ENCODE measurements at regions not wholly inside any gene's neighbourhood (a gene's known extent, or its start where the extent isn't known, plus 50 kb on each side); places are given as distances from the start of the nearest gene placed in this dataset.
"Not testable (repeated sequence)": the region's sequence is repeated elsewhere in the genome, so short reads cannot be mapped to it uniquely, and the experiment has no call there.

GRCh38 chr2:124967325-124967724 lies 942.2 kb downstream of the CNTNAP5 start:
- DNase-seq (ENCODE audit: low read depth in 2 of 2) = no peak

- no peak for DNase-seq (ENCODE audit: low read depth in 2 of 2)
Measured at GRCh38 chr2:124970030-124970429, 944.9 kb downstream of the CNTNAP5 start.

GRCh38 chr2:124973396-124973795 lies 948.3 kb downstream of the CNTNAP5 start:
- no peak for DNase-seq (ENCODE audit: low read depth in 2 of 2)

DNA sequence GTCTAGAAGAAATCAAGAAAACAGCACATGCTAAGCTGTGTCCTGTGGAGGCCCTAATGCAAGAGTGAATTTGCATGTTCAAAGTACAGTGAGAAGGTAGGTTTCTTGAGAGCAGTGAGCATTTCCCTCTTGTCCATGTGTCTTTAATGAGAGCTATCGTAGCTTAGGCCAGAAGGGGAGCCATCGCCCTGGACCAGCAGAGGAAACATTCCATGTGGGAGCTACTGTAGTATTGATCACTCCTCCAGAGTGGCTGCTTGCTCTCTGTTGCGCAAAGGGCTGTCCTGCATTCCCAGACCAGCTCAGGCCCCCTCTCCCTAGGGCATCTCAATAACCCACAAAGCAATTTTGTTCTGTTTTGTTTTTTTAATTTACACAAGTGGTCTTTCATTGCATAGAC lies 950.1 kb downstream of the CNTNAP5 start:
- no peak for DNase-seq (ENCODE audit: low read depth in 2 of 2)

GRCh38 chr2:124975648-124976047 lies 950.6 kb downstream of the CNTNAP5 start:
- DNase-seq (ENCODE audit: low read depth in 2 of 2) = no peak

- DNase-seq (ENCODE audit: low read depth in 2 of 2) = no peak
Measured at GRCh38 chr2:124978597-124978996, 953.5 kb downstream of the CNTNAP5 start.

DNA sequence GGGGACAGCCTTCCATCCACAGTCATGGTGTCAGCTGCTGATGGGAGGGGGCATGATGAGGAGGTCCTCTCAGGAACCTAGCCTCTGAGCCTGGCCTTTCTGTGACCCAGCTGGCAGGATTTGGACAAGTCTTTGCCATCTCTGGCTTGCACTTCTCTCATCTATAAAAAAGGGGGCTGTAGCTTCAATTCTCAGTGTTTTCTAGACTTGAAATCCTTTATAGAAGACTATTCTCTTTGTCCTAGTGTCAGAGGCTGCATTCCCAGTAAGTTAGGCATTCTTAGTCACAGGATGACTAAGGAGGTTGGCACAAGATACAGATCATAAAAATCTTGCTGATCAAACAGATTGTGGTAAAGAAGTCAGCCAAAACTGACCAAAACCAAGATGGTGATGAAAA lies 958.5 kb downstream of the CNTNAP5 start:
- no peak for DNase-seq (ENCODE audit: low read depth in 2 of 2)

DNA sequence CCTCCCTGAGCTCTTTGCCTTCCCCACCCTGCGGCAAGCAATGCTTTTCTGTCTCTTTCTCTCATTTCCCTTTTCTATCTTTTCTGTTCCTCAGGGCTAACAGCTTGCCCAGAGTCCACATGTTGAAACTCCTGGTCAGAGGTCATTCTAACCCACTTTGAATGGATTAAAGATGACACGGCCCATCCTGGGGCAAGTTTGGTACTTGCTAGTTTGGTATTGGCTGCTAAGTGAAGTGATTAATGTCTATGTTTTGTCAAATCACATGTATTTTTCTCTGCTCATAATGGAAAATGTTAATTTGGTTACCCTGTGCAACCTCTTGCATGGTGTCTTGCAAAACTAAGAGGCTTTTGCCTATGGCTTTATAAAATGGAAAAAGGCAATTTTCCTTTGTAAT lies 960.2 kb downstream of the CNTNAP5 start:
- no peak for DNase-seq (ENCODE audit: low read depth in 2 of 2)

DNA sequence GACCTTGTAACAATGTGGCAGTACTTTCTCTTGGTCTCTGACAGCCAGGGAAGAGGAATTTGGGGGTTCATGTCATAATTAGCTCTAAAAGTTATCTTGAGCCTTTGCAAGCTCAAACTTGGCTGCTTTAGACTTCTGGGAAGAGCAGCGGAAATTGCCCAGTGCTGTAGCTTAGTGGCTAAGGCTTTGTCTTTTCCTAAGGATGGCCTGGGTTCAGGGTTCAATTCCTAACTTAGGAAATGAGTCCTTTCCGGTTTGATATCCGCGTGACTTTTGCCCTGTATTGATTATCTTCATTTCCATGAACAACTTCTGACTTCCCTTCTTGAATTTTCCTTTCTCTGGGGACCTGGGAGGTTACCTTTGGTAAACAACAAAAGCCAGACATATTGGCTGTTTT lies 961.0 kb downstream of the CNTNAP5 start:
- DNase-seq (ENCODE audit: low read depth in 2 of 2) = no peak

DNA sequence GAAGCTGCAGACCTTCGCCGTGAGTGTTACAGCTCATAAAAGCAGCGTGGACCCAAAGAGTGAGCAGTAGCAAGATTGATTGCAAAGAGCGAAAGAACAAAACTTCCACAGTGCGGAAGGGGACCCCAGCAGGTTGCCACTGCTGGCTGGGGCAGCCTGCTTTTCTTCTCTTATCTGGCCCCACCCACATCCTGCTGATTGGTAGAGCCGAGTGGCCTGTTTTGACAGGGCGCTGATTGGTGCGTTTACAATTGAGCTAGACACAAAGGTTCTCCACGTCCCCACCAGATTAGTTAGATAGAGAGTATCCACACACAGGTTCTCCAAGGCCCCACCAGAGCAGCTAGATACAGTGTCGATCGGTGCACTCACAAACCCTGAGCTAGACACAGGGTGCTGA lies 961.8 kb downstream of the CNTNAP5 start:
- DNase-seq (ENCODE audit: low read depth in 2 of 2) = not testable (repeated sequence)

GRCh38 chr2:124987436-124987835 lies 962.3 kb downstream of the CNTNAP5 start:
- DNase-seq (ENCODE audit: low read depth in 2 of 2) = not testable (repeated sequence)

- no peak for DNase-seq (ENCODE audit: low read depth in 2 of 2)
Measured at GRCh38 chr2:124988111-124988510, 963.0 kb downstream of the CNTNAP5 start.

GRCh38 chr2:124988794-124989193 lies 963.7 kb downstream of the CNTNAP5 start:
- no peak for DNase-seq (ENCODE audit: low read depth in 2 of 2)

DNA sequence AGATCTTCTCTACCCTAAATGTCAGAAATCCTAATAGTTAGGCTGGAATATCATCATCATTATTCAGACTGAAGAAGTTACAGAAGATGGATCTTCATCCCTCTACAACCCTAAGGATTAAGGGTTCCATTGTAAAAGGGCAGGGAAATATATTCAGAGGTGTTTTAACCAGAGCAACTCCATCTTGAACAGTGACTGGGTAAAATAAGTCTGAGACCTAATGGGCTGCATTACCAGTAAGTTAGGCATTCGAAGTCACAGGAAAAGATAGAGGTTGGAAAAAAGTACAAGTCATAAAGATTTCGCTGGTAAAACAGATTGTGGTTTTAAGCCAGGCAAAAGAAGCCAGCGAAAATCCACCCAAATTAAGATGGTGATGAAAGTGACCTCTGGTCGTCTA lies 968.7 kb downstream of the CNTNAP5 start:
- no peak for DNase-seq (ENCODE audit: low read depth in 2 of 2)

- DNase-seq (ENCODE audit: low read depth in 2 of 2) = no peak
Measured at GRCh38 chr2:124995185-124995912, 970.3 kb downstream of the CNTNAP5 start.

- no peak for DNase-seq (ENCODE audit: low read depth in 2 of 2)
Measured at GRCh38 chr2:124996406-124996805, 971.3 kb downstream of the CNTNAP5 start.

DNA sequence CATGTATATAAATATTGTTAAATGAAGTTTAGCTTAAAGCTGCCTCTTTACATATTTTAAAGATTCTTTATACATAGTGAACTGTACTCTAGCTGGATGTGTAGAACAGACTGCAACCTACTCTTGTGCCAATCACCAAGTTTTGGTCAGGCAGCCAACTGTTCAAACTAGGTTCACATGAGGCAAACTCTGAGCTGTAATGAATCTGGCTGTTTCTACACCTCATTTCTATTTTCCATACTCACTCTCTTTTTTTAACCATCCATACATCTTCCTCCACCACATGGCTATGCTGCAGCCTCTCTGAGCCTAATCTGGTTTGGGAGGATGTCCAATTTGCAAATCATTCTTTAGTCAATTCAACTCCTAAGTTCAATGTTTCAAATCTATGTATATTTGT lies 974.8 kb downstream of the CNTNAP5 start:
- DNase-seq (ENCODE audit: low read depth in 2 of 2) = no peak

DNA sequence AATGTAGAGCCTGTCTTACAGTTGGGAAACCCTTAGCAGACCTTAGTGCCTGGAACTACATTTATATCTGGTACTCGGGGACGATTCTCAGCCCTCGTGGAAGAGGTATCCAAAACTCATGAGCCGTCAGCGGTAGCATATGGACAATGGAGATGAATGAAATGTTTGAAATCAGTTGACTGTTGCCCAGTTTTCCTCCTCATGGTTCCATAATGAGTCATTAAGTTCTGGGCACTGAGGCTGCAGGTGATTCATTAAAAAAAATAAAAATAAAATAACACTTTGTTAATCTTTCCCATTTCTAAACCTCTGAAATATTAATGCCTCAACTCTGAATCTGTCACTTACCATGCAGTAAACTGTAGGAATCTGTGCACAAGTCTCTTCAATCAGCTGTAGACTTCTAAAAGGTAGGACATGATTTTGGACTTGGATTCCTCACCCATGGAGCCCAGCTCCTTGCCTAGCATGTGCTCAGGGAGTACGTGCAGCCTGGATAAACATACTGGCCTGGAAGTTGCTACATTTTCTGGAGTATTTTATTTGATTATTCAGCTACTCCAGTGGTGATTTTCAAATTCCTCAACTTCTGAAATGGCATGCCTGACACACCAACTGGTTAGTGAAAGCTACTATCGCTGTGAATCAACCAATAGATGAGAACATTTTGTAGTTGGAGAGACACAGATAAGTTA lies 979.2 kb downstream of the CNTNAP5 start:
- no peak for DNase-seq (ENCODE audit: low read depth in 2 of 2)

DNA sequence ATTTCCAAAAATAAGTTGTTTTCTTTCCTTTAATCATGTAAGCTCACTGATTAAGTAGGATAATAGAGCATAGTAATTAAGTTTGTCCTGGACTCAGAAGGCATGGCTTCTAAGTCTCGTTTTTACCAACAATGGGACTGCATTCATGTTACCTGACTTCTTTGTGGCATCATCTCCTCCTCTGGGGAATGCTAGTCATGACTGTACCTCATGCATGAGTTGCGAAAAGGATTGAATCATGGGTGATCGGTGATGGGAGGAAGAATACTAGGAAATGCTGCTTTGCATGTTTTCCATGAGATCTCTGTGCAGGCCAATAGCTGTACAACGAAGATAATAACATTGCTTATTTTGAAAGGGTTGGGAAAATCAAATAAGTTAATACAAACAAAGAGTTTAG lies 981.6 kb downstream of the CNTNAP5 start:
- DNase-seq (ENCODE audit: low read depth in 2 of 2) = no peak

GRCh38 chr2:125028721-125029120 lies 1003.6 kb downstream of the CNTNAP5 start:
- not testable (repeated sequence) for DNase-seq (ENCODE audit: low read depth in 2 of 2)

DNA sequence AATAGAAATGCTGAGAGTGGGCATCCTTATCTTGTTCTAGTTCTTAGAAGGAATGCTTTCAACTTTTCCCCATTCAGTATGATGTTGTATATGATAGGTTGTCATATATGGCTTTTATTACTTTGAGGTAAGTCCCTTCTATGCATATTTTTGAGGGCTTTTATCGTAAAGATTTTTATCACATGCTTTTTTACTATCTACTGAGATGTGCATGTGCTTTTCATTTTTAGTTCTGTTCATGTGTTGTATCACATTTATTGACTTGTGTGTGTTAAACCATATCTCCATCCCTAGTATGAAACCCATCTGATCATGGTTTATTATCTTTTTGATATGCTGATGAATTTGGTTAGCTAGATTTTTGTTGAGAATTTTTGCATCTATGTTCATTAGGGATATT lies 1008.8 kb downstream of the CNTNAP5 start:
- no peak for DNase-seq (ENCODE audit: low read depth in 2 of 2)

DNA sequence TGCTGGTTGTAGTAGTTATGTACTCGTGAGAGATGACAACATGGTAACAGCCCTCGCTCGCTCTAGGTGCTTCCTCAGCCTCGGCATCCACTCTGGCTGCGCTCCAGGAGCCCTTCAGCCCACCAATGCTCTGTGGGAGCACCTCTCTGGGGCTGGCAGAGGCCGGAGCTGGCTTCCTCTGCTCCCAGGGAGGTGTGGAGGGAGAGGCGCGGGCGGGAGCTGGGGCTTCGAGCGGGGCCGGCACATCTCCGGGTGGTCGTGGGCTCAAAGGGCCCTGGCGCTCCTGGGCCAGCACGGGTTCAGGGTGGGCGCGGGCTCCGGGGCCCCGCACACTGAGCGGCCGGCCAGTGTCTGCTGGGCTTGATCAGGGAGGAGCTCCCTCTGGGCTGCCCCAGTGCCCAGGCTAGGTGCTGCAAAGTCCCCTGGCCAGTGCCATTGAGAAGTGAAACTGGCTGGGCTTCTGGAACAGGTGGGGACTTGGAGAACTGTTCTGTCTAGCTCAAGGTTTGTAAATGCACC lies 1012.1 kb downstream of the CNTNAP5 start:
- no peak for DNase-seq (ENCODE audit: low read depth in 2 of 2)

- no peak for DNase-seq (ENCODE audit: low read depth in 2 of 2)
Measured at GRCh38 chr2:125041846-125042245, 1016.8 kb downstream of the CNTNAP5 start.
